GM12873 (cell line): ENCODE measurements at regions not wholly inside any gene's neighbourhood (a gene's known extent, or its start where the extent isn't known, plus 50 kb on each side); places are given as distances from the start of the nearest gene placed in this dataset.

Experiments used
- CTCF ChIP-seq: IDR thresholded peaks from 2 replicates; pipeline ENCODE4 v1.5.1; 2012; ENCODE audit warnings: low read depth, mild to moderate bottlenecking, moderate library complexity, low read length, control low read depth; ENCODE audit not compliant: insufficient read depth; ENCODE audit errors: missing control alignments

- no peak for TF ChIP-seq CTCF
Observed at GRCh38 chr14:76940021-76940760, 88.3 kb downstream of the IRF2BPL start.

DNA sequence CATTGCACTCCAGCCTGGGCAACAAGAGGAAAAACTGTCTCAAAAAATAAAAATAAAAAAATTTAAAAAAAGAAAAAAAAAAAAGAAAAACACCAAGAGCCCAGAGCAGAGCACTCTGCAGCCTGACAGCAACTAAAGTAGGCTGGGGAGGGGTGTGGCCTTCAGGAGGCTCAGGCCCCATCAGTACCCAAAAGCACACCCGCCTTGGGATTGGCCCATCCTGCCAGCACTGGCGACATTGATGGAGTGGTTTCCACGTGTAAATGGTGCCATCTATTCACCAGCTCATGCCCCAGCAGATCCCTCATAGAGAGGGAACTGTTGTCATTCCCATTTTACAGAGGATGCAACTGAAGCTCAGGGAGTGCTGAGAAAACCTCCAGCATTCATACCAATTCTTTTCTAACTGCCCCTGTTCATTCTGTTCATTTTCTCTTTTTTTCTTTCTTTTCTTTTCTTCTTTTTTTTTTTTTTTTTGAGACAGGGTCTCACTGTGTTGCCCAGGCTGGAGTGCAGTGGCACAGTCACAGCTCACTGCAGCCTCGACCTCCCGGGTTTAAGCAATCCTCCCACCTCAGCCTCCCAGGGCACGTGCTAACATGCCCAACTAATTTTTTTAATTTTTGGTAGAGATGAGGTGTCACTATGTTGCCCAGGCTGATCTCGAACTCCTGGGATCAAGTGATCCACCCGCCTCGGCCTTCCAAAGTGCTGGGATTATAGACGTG is 89.3 kb downstream of the IRF2BPL start:
- TF ChIP-seq CTCF: no peak

- no peak for TF ChIP-seq CTCF
Observed at GRCh38 chr14:76938092-76938500, 90.4 kb downstream of the IRF2BPL start.

DNA sequence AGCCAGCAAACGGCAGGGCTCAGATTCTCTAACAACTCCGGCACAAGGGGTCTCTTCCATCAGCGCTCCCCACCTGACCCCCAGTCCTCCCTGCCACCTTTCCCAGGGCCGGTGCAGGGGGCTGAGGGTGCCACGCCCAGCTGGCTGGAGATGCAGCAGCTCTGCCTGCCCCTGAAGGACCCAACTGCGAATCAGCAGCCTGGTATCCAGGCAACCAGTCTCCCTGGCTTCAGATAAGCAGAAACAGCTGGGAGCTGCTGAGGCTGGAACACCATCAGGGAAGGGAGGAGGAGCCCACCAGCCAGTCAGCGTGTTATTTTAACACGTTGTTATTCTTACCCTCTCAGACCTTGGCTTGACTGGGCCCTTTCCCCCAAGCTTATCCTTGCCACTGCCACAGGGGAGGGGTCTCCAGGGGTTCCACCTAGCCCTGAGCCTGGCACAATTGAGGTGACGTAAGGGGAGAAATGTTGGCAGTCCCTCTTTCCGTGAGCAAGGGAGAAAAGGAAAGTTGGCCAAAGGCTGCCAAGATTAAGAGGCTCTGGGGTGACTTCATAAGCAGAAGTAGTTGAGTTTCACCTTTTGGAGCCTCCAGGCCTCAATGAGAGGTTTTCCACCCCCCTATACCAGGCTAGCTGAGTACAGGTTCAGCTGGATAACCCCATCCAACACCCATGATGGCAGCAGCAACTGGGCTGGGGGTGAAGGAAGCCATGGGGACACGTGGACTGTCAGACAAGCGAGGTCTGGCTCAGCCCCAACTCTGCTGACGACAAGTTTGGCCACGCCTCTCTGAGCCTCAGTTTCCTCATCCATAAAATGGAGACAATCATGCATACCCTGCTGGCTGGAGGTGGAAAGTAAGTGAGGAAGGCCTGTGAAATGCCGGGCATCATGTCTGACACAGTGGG is 91.1 kb downstream of the IRF2BPL start:
- TF ChIP-seq CTCF: no peak

DNA sequence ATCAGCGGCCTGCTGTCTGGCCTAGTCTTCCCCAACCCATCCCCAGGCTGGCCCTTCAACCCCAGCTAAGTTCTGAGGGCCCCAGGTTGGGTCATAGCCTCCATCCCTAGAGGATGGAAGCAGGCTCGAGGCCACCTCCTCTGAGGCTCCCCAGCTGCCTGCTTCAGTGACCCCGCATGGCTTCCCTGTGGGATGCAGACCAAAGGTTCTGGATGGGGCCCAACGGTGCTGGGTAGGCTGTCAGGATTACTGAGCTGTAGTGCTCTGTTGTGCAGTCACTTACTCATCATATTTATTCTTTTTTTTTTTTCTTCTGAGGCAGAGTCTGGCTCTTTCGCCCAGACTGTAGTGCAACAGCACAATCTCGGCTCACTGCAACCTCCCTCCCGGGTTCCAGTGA is 92.0 kb downstream of the IRF2BPL start:
- TF ChIP-seq CTCF: no peak

DNA sequence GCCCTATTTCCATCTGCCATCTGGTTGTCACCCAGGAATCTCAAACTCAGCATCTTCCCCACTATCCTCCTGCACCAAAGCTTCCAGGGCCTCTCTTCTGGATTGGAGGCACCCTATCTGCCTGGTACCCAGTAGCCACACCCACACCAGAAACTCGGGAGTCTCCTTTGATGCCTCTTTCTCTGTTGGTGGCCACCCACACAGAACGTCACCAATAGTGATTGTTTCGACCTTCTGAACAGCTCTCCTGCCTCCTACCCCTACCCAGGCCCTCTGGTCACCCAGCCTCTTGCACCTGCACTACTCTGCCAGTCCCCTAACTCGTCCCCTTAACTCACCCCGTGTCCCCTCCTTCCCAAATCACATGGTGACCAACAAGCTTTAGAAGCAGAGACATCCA is 95.0 kb downstream of the IRF2BPL start:
- TF ChIP-seq CTCF: no peak

DNA sequence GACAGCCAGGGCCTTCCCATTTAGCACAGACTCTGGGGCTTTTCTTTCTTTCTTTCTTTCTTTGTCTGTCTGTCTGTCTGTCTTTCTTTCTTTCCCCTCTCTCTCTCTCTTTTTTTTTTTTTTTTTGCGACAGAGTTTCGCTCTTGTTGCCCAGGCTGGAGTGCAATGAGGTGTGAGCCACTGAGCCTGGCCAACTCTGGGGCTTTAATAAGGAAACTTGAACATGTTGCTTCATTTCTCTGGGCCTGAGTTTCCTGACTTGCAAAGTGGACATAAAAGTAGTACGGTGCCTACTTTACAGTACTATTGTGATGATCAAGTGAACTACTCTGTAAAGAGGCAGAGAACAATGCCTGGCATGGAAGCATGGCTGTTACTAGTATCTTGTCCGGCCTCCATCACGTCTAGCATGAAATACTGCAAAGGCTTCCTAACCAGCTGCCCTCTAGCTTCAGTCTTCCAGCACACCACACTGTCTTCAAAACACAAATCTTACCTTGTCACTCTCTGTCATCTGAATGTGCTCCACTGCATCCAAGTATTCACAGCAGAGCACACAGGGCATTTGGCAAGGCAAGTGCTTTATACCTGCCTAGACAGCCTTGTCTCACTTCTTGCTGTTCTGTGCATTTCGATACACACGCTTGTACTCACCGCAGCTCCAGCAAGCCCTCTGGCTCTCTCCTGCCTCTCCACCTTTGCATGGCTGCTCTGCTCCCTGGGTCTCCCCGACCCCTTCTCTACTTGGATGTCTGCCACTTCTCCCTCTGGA is 96.7 kb downstream of the IRF2BPL start:
- TF ChIP-seq CTCF: no peak
